HUES6 (cell line): ENCODE measurements at regions not wholly inside any gene's neighbourhood (a gene's known extent, or its start where the extent isn't known, plus 50 kb on each side); places are given as distances from the start of the nearest gene placed in this dataset.

Source experiments
- H3K27ac ChIP-seq: 2 replicates; pipeline ENCODE4 v1.7.0; 2013; ENCODE audit warnings: low read depth, mild to moderate bottlenecking, low read length, inconsistent platforms
- H3K27me3 ChIP-seq: 2 replicates; pipeline ENCODE4 v1.6.1; 2013; ENCODE audit warnings: low read length; ENCODE audit not compliant: control insufficient read depth, insufficient read depth
- H3K36me3 ChIP-seq: 2 replicates; pipeline ENCODE4 v1.6.1; 2013; ENCODE audit warnings: low read length; ENCODE audit not compliant: control insufficient read depth, insufficient read depth
- H3K4me1 ChIP-seq: 2 replicates; pipeline ENCODE4 v1.6.1; 2013; ENCODE audit warnings: low read length; ENCODE audit not compliant: control insufficient read depth, insufficient read depth
- H3K4me3 ChIP-seq: 2 replicates; pipeline ENCODE4 v1.5.1; 2013; ENCODE audit warnings: low read depth, low read length
- H3K9ac ChIP-seq: one replicate; pipeline ENCODE4 v1.6.1; 2013; ENCODE audit warnings: mild to moderate bottlenecking, low read length
- H3K9me3 ChIP-seq: 2 replicates; pipeline ENCODE4 v1.6.1; 2013; ENCODE audit warnings: low read depth, low read length; ENCODE audit not compliant: control insufficient read depth, insufficient read depth

- no peaks in the 10 kb centered on the region for H3K27me3 ChIP-seq
- H3K4me3 ChIP-seq: no peak overlapping the region
- no peaks in the 10 kb centered on the region for H3K9me3 ChIP-seq
- H3K9ac ChIP-seq: no peak overlapping the region
- no peaks in the 10 kb centered on the region for H3K36me3 ChIP-seq
- peaks cover 9% of the 10 kb centered on the region; the same call in 1 of the 2 replicates for H3K4me1 ChIP-seq
- H3K27ac ChIP-seq: no peak overlapping the region
These were observed 831.0 kb downstream of the C4orf33 start for GRCh38 chr4:129926936-129927335.

GRCh38 chr4:129929052-129929451 is 833.1 kb downstream of the C4orf33 start:
- Histone ChIP-seq H3K27ac (no peak overlapping the region), H3K9ac (no peak overlapping the region), H3K27me3 (no peaks in the 10 kb centered on the region), H3K36me3 (no peaks in the 10 kb centered on the region), H3K4me1 (peaks cover 9% of the 10 kb centered on the region; the same call in 1 of the 2 replicates), H3K4me3 (no peak overlapping the region), H3K9me3 (no peaks in the 10 kb centered on the region)

GRCh38 chr4:129929984-129930383 is 834.0 kb downstream of the C4orf33 start:
- H3K9me3 ChIP-seq: no peaks in the 10 kb centered on the region
- peaks cover 9% of the 10 kb centered on the region; the same call in 1 of the 2 replicates for H3K4me1 ChIP-seq
- no peaks in the 10 kb centered on the region for H3K27me3 ChIP-seq
- H3K4me3 ChIP-seq: no peak overlapping the region
- no peak overlapping the region for H3K9ac ChIP-seq
- H3K27ac ChIP-seq: no peak overlapping the region
- H3K36me3 ChIP-seq: no peaks in the 10 kb centered on the region

GRCh38 chr4:129950217-129950616 is 854.3 kb downstream of the C4orf33 start:
- H3K36me3 ChIP-seq: no peaks in the 10 kb centered on the region

GRCh38 chr4:129966175-129966574 is 870.2 kb downstream of the C4orf33 start:
- H3K9me3 ChIP-seq: 0 out of 2 replicates have a peak, but pooled peaks cover 2% of the 10 kb centered on the region
- no peaks in the 10 kb centered on the region for H3K4me1 ChIP-seq
- no peak overlapping the region for H3K9ac ChIP-seq

More at GRCh38 chr4:129950217-129950616, 854.3 kb downstream of the C4orf33 start:
- no peak overlapping the region for H3K9ac ChIP-seq
- H3K4me3 ChIP-seq: no peak overlapping the region
- no peaks in the 10 kb centered on the region for H3K4me1 ChIP-seq
- H3K27me3 ChIP-seq: no peaks in the 10 kb centered on the region
- no peak overlapping the region for H3K27ac ChIP-seq
- H3K9me3 ChIP-seq: no peaks in the 10 kb centered on the region

DNA sequence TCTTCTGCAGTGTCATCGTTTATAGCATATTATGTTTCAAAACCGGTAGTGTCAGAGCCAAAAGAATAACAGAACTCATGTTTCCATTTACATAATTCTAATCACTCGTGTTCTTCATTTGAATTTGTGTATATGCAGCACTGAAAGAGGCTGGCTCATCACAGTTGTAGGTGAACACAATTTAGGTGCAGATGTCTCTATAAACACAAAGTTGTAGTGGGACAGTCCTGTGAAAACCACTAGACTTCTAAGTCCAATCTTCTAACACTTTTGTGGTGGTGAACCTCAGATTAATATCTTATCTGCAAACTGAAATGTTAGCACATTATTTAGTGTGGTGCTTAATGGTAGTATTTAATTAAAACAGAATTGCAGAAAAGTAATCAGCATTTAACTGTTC is 872.4 kb downstream of the C4orf33 start:
- no peaks in the 10 kb centered on the region for H3K4me1 ChIP-seq

More at GRCh38 chr4:129966175-129966574, 870.2 kb downstream of the C4orf33 start:
- no peaks in the 10 kb centered on the region for H3K36me3 ChIP-seq
- no peaks in the 10 kb centered on the region for H3K27me3 ChIP-seq
- no peak overlapping the region for H3K27ac ChIP-seq
- H3K4me3 ChIP-seq: no peak overlapping the region

GRCh38 chr4:129968778-129969177 is 872.8 kb downstream of the C4orf33 start:
- H3K36me3 ChIP-seq: no peaks in the 10 kb centered on the region
- H3K4me3 ChIP-seq: no peak overlapping the region
- H3K4me1 ChIP-seq: no peaks in the 10 kb centered on the region
- 0 out of 2 replicates have a peak, but pooled peaks cover 2% of the 10 kb centered on the region for H3K9me3 ChIP-seq
- no peak overlapping the region for H3K27ac ChIP-seq
- no peaks in the 10 kb centered on the region for H3K27me3 ChIP-seq
- no peak overlapping the region for H3K9ac ChIP-seq

More for the DNA sequence above, 872.4 kb downstream of the C4orf33 start:
- Histone ChIP-seq H3K27me3 (no peaks in the 10 kb centered on the region), H3K36me3 (no peaks in the 10 kb centered on the region), H3K9me3 (0 out of 2 replicates have a peak, but pooled peaks cover 2% of the 10 kb centered on the region), H3K9ac (no peak overlapping the region), H3K4me3 (no peak overlapping the region), H3K27ac (no peak overlapping the region)

GRCh38 chr4:129970801-129971200 is 874.8 kb downstream of the C4orf33 start:
- H3K9me3 ChIP-seq: 0 out of 2 replicates have a peak, but pooled peaks cover 2% of the 10 kb centered on the region
- H3K4me3 ChIP-seq: no peak overlapping the region
- H3K27ac ChIP-seq: no peak overlapping the region
- H3K27me3 ChIP-seq: no peaks in the 10 kb centered on the region
- H3K36me3 ChIP-seq: no peaks in the 10 kb centered on the region
- H3K9ac ChIP-seq: no peak overlapping the region
- H3K4me1 ChIP-seq: no peaks in the 10 kb centered on the region

GRCh38 chr4:129971419-129971818 is 875.5 kb downstream of the C4orf33 start:
- Histone ChIP-seq H3K27ac (no peak overlapping the region), H3K9ac (no peak overlapping the region), H3K4me3 (no peak overlapping the region), H3K36me3 (no peaks in the 10 kb centered on the region), H3K4me1 (no peaks in the 10 kb centered on the region), H3K27me3 (no peaks in the 10 kb centered on the region), H3K9me3 (0 out of 2 replicates have a peak, but pooled peaks cover 2% of the 10 kb centered on the region)

DNA sequence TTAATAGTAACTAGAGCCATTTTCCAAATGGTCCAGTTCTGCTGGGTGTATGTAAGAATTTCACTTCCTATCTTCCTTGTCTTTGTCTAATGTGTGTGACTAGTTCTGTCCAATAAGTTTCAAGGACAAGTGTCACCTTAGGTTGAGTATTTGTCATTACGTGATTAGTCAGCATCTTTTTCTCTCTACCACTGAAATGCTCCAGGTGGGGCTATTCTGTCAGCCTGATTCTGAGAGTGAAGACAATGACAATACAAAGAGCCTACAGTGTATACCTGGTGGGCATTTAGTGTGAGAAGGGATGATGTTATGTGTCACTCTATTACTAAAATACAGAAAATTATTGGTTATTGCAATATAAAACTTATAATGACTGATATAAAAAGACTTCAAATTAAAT is 876.3 kb downstream of the C4orf33 start:
- H3K4me1 ChIP-seq: no peaks in the 10 kb centered on the region
- H3K36me3 ChIP-seq: no peaks in the 10 kb centered on the region
- H3K9ac ChIP-seq: no peak overlapping the region
- H3K4me3 ChIP-seq: no peak overlapping the region
- H3K27ac ChIP-seq: no peak overlapping the region
- H3K27me3 ChIP-seq: no peaks in the 10 kb centered on the region
- 0 out of 2 replicates have a peak, but pooled peaks cover 2% of the 10 kb centered on the region for H3K9me3 ChIP-seq

- Histone ChIP-seq H3K4me1 (no peaks in the 10 kb centered on the region), H3K4me3 (no peak overlapping the region), H3K36me3 (no peaks in the 10 kb centered on the region), H3K9ac (no peak overlapping the region), H3K9me3 (0 out of 2 replicates have a peak, but pooled peaks cover 2% of the 10 kb centered on the region), H3K27ac (no peak overlapping the region), H3K27me3 (no peaks in the 10 kb centered on the region)
These were observed 878.8 kb downstream of the C4orf33 start for GRCh38 chr4:129974730-129975129.
